T1000 (cell line): ENCODE measurements at regions not wholly inside any gene's neighbourhood (a gene's known extent, or its start where the extent isn't known, plus 50 kb on each side); places are given as distances from the start of the nearest gene placed in this dataset.

ENCODE experiments used
- DNase-seq: peaks from one replicate; lab custom pipeline; 2025; ENCODE audit warnings: mixed read lengths; lab: John Stamatoyannopoulos, UW

GRCh38 chr20:60213126-60213893, 255.1 kb downstream of the CDH26 start:
- no peak for DNase-seq

DNA sequence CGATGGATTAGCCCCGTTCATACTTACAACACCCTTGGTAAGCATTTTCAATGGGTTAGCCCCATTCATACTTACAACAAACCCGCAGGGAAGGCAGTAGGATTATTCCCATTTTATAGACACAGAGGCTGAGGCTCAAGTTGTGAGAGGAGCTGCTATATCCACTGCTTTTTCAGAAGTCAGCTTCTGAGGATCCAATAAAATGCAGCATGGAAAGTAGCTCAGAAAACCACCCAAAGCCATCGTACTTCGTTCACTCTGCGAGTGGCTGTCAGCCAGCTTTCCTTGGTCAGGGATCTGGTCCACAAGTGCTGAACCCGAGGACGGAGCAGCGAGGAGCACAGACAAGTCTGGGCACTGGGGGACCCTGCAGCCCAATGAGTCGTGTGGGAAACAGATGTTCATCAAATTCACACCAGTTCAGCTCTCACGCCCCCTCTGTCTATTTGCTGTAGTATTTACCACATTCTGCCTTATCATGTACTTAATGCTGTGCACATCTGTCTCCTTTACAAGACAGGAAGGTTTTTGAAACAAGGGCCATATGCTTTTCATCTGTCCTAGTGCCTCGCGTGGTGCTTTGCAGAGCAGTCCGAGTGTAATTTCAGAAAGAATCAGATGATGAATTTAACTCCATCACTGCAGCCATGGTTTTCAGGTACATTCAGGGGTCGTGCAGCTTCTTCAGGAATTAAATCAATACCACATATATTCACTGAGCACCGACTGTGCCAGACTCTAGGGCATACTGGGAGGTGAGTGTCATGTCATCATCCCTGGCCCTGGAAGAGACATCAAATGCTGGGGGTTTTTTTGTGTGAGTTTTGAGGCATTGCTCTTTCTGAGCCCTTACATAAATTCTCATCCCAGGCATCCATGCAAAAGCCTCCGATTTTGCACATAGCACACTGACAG, 256.9 kb downstream of the CDH26 start:
- no peak for DNase-seq

- DNase-seq, result no peak
These were observed 257.9 kb downstream of the CDH26 start for GRCh38 chr20:60215816-60216730.

GRCh38 chr20:60219231-60219630, 261.0 kb downstream of the CDH26 start:
- DNase-seq, result no peak

GRCh38 chr20:60219984-60220562, 261.9 kb downstream of the CDH26 start:
- no peak for DNase-seq

DNA sequence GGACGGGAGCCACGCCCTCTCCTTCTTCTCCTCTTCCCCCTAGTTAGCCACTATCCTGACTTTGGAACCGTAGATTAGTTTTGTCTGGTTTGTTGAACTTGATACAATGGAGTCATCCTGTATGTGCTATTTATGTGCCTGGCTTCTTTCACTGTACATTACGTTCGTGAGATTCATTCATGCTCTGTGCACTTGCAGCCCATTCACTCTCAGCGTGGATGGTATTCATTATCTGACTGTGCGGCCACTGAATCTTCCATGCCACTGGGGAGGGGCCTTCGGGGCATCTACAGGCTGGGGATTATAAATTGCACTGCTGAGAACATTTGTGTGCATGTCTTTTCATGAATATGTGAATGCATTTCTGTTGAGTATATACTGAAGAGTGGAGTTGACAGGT, 262.5 kb downstream of the CDH26 start:
- DNase-seq, result no peak

GRCh38 chr20:60221593-60221992, 263.4 kb downstream of the CDH26 start:
- DNase-seq, result no peak

- no peak for DNase-seq
These were observed 264.3 kb downstream of the CDH26 start for GRCh38 chr20:60222497-60222896.

- DNase-seq, result no peak
These were observed 265.0 kb downstream of the CDH26 start for GRCh38 chr20:60223174-60223573.

GRCh38 chr20:60224914-60225313, 266.7 kb downstream of the CDH26 start:
- no peak for DNase-seq

DNA sequence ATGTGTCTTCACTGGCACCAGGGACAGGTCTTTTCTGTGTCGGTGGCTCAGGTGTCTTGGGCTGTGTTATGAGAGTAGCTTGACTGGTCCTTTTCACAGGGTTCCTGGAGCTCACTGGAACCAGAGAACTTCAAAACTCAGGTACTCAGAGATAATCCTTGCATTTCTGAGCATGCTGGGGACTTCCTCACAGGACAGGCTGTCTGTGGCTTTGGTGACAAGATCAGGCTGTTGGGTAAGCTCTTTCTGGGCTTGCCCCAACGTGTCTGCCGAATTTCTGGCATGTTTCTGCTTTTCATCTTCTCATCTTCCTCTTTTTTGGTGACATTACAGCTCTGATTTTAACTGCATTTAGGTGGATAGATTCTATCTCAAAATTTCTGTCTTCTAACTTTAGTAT, 270.0 kb downstream of the CDH26 start:
- DNase-seq, result no peak

GRCh38 chr20:60232380-60232779, 274.2 kb downstream of the CDH26 start:
- DNase-seq, result no peak

DNA sequence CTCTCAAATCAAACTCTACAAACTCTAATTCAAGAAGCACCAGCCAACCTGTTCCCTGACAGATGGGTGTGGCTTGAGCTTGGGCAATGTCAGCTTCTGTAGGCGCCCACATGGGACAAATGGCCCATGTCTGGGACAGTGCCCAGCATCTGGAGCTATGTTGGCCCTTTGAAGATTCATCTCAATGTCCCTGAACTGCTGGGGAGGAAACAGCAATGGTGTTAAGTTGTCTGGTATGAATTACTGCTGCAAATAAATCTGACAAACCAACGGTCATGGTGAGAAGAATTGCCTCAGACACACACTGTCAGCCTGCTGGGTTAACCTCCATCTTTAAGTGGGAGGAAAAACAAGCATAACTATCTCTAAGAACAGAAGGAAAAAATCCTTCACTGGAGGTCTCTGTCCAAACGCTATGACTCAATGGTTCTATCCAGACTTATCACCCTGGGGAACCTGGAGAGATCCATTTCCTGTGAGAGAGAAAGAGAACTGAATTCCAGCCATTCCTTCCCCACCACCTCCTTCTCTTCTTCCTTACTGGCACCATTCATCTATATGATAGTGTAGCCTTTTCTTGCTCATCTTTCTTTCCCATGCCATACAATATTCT, 274.9 kb downstream of the CDH26 start:
- no peak for DNase-seq

DNA sequence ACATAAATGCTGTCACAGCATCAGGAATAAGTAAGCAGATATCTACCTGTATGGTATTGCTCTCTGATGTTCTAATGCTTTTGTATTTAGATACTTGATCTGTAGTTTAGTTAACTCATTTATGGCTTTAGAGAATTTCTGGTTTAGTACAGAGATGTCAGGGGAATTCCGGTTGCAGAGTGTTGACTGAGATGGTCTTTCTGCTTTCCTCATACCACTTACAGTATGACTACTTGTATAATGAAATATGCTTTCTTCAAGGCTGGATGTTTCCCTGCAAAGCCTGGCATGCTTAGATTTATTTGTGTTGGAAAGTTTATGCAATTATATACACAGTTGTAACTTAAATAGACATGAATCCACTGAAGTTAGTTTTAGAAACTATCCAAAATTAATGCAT, 278.4 kb downstream of the CDH26 start:
- no peak for DNase-seq

- no peak for DNase-seq
These were observed 279.8 kb downstream of the CDH26 start for GRCh38 chr20:60237981-60238380.

DNA sequence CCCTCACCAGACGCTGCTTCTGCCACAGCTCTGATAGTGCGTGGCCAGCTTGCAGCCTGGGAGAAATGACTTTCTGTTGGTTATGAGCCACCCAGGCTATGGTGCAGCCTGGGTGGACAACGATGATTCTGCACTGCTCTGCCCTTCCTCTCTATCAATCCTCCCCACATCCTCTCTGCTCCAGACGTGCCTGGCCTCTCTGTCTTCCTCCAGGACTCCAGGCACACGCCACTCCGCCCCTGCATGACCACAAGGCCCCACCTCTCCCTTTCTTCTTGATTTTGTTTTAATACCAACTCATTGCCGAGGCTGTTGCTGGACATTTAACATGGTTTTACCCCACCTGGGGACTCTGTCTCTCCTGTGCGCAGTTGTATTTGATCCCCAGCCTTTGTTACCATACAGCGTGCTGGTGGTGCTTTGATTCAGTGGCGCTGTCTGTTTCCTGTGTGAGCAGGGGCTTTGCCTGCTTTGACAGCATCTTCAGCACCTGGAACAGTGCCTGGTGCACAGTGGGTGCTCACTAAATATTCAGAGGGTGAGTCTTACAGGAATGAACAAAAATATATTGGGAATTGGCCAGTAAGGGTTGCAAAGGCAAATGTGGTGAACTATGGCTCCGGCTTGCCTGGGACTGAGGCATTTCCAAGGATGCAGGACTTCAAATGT, 280.9 kb downstream of the CDH26 start:
- DNase-seq, result no peak

DNA sequence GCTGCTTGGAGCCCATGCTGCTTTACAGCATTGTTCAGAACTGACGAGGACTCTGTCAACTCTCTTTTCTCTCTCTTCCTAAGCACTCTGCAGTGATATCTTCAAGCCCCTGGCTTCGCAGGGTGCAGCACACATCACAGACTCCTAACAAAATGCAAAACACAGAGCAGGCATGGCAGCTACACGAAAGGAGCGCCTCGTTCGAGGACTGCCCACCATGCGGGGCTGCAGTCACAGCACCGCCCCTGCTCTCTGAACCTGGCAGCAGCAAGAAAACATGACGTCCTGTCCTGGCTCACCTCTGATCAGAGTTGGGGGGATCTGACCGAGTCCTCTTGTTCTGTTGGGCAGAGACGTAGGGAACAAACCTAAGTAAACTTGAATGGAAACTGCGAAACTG, 281.7 kb downstream of the CDH26 start:
- no peak for DNase-seq

GRCh38 chr20:60240415-60240814, 282.2 kb downstream of the CDH26 start:
- DNase-seq, result no peak

GRCh38 chr20:60240986-60241385, 282.8 kb downstream of the CDH26 start:
- no peak for DNase-seq

- DNase-seq, result no peak
These were observed 284.7 kb downstream of the CDH26 start for GRCh38 chr20:60242836-60243505.
